ENCODE measurements at regions not wholly inside any gene's neighbourhood (a gene's known extent, or its start where the extent isn't known, plus 50 kb on each side); places are given as distances from the start of the nearest gene placed in this dataset.

DNA sequence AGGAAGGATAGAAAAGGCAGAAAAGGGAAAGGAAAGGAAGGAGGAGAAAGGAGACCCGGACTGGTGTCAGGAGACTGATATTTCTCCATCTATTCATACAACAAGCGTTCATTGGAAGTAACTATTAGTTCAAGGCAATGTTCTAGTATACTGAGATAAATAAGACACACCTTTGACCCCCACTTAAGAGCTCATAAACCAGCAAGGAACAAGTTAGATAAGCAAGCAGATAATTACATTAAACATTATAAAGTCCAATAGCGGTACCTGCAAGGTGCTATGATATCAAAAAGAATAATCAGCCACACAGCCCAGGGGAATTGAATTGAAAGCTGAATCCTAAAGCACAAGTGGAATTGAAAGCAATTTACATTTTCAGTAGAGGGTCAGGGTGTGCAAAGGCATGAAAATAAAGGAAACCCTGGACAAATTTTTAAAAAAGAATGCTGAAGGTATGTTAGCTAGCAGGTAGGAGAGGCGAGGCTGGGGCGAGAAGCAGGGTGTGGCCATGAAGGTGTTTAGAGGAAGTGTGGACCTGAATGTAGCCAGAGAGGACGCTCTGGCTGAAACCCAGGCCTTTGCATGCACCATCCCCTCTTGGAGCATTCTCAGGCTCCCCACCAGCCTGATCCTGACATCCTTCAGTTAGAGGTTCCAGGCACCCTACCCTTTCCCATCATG, 200.0 kb downstream of the SETD4 start:
- TF ChIP-seq POLR2A (IDR thresholded peaks at IDR 0.05) = no peak
- TF ChIP-seq CTCF (IDR thresholded peaks at IDR 0.05) = no peak

All from tibial nerve (tissue), 3 donors.